Keratinocyte (primary cell): ENCODE measurements at regions not wholly inside any gene's neighbourhood (a gene's known extent, or its start where the extent isn't known, plus 50 kb on each side); places are given as distances from the start of the nearest gene placed in this dataset.

Experiments used
- DNase-seq: peaks from one replicate; pipeline ENCODE4 v3.0.0-alpha.2; 2011; ENCODE audit warnings: low read depth, missing footprints, low spot score
- FAIRE-seq: peaks from 2 replicates; lab custom pipeline; 2011; peaks lifted over from hg19 to GRCh38; lab: Jason Lieb, UNC
- H2AFZ ChIP-seq: 2 replicates; pipeline ENCODE4 v1.6.0; 2012; ENCODE audit warnings: low read length, control low read depth, inconsistent platforms; ENCODE audit not compliant: control insufficient read depth
- H3K27ac ChIP-seq: 2 replicates; pipeline ENCODE4 v1.5.1; 2011; ENCODE audit warnings: low read length; ENCODE audit not compliant: control insufficient read depth, insufficient read depth
- H3K27me3 ChIP-seq: 3 replicates; pipeline ENCODE4 v1.6.0; 2011; ENCODE audit warnings: low read length; ENCODE audit not compliant: control insufficient read depth, insufficient read depth; ENCODE audit errors: extremely low read depth
- H3K36me3 ChIP-seq, 2 experiments: 2 replicates in 1 of 2; 3 replicates in 1 of 2; pipeline ENCODE4 v1.5.1; 2011; ENCODE audit warnings: low read length in 2 of 2, mild to moderate bottlenecking in 1 of 2; ENCODE audit not compliant: control insufficient read depth in 2 of 2, insufficient read depth in 2 of 2; ENCODE audit errors: extremely low read depth in 1 of 2
- H3K4me1 ChIP-seq: 3 replicates; pipeline ENCODE4 v1.5.1; 2011; ENCODE audit warnings: low read length; ENCODE audit not compliant: control insufficient read depth, insufficient read depth; ENCODE audit errors: extremely low read depth
- H3K4me2 ChIP-seq: 3 replicates; pipeline ENCODE4 v1.6.0; 2011; ENCODE audit warnings: low read depth, low read length; ENCODE audit not compliant: control insufficient read depth, insufficient read depth; ENCODE audit errors: extremely low read depth
- H3K4me3 ChIP-seq, 3 experiments: fragments of 200-600 bp in 1 of 3; sonication (generic) in 1 of 3; 2 replicates in 2 of 3; 3 replicates in 1 of 3; pipeline ENCODE4 v1.5.1; 2011 to 2016; ENCODE audit warnings: low read length in 3 of 3, mild to moderate bottlenecking in 3 of 3, control low read depth in 2 of 3, inconsistent platforms in 1 of 3, low read depth in 1 of 3, mixed read lengths in 1 of 3, mixed run types in 1 of 3, moderate library complexity in 1 of 3; ENCODE audit not compliant: control insufficient read depth in 2 of 3, insufficient read depth in 2 of 3; ENCODE audit errors: extremely low read depth in 1 of 3
- H3K79me2 ChIP-seq: 2 replicates; pipeline ENCODE4 v1.6.0; 2012; ENCODE audit warnings: low read length; ENCODE audit not compliant: control insufficient read depth, insufficient read depth
- H3K9ac ChIP-seq: 3 replicates; pipeline ENCODE4 v1.6.0; 2011; ENCODE audit warnings: low read length; ENCODE audit not compliant: control insufficient read depth, insufficient read depth; ENCODE audit errors: extremely low read depth
- H3K9me1 ChIP-seq: 3 replicates; pipeline ENCODE4 v1.6.0; 2011; ENCODE audit warnings: low read length; ENCODE audit not compliant: control insufficient read depth, insufficient read depth; ENCODE audit errors: extremely low read depth
- H3K9me3 ChIP-seq: 2 replicates; pipeline ENCODE4 v1.5.1; 2012; ENCODE audit warnings: low read depth, low read length; ENCODE audit not compliant: control insufficient read depth
- H4K20me1 ChIP-seq: 3 replicates; pipeline ENCODE4 v1.6.0; 2011; ENCODE audit warnings: low read length; ENCODE audit not compliant: control insufficient read depth, insufficient read depth; ENCODE audit errors: extremely low read depth
- EZH2 ChIP-seq: IDR thresholded peaks from one replicate; pipeline ENCODE4 v1.6.1; 2012; ENCODE audit warnings: inconsistent platforms, mild to moderate bottlenecking, low read length, moderate library complexity
- dilution Hi-C: fragments of 300-500 bp; cut with MboI; formaldehyde crosslinking; loops from one replicate; pipeline ENCODE4 v1.7.0; 2020; ENCODE audit warnings: low sequenced_read_pairs; ENCODE audit not compliant: extremely low pct_ligation_motif_present
- TF ChIP-seq, protein P1 (sequence below), 3 experiments: IDR thresholded peaks in 1 of 3; conservative IDR thresholded peaks in 1 of 3; optimal IDR thresholded peaks in 1 of 3; 2 replicates in 2 of 3; 3 replicates in 1 of 3; pipeline versions ENCODE3 to v1.5.1; 2011; ENCODE audit warnings: low read length in 3 of 3, mild to moderate bottlenecking in 3 of 3, moderate library complexity in 2 of 3, control low read depth in 1 of 3, inconsistent platforms in 1 of 3; ENCODE audit not compliant: insufficient read depth in 2 of 3; ENCODE audit errors: extremely low read depth in 1 of 3

DNA sequence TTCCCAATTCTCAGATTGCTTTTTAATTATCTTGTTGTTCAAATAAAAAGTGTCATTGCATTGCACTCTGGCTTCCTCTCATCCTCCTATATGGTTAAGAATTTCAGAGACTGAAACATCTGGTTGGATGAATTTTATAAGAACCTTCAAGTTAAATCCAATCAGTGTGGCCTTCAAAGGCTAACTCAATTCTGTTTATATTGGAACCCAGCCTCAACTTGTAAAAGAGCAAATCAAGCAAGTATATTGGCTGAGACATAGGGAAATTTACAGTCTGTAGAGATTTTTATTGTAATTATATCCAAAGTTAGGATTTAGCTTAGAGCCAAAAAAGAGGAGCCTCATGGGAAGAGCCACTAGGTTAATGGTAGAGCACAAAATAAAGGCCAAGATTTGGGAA lies 159.9 kb upstream of the FER start:
- no peaks in the 10 kb centered on the region for H3K27me3 ChIP-seq
- DNase-seq = no peak
- dilution Hi-C loops = no loop called here
- H2AFZ ChIP-seq = no peak overlapping the region
- H3K9me3 ChIP-seq = no peaks in the 10 kb centered on the region
- no peak for FAIRE-seq
- TF ChIP-seq EZH2 = no peak
- TF ChIP-seq, protein P1, sequence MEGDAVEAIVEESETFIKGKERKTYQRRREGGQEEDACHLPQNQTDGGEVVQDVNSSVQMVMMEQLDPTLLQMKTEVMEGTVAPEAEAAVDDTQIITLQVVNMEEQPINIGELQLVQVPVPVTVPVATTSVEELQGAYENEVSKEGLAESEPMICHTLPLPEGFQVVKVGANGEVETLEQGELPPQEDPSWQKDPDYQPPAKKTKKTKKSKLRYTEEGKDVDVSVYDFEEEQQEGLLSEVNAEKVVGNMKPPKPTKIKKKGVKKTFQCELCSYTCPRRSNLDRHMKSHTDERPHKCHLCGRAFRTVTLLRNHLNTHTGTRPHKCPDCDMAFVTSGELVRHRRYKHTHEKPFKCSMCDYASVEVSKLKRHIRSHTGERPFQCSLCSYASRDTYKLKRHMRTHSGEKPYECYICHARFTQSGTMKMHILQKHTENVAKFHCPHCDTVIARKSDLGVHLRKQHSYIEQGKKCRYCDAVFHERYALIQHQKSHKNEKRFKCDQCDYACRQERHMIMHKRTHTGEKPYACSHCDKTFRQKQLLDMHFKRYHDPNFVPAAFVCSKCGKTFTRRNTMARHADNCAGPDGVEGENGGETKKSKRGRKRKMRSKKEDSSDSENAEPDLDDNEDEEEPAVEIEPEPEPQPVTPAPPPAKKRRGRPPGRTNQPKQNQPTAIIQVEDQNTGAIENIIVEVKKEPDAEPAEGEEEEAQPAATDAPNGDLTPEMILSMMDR (optimal IDR thresholded peaks at IDR 0.05 in 1 of 3, IDR thresholded peaks at IDR 0.05 in 1 of 3, conservative IDR thresholded peaks at IDR 0.05 in 1 of 3; ENCODE audit: extremely low read depth in 1 of 3, insufficient read depth in 2 of 3, low read length in 3 of 3) = no peak
- H3K9me1 ChIP-seq = no peaks in the 10 kb centered on the region
- no peak overlapping the region for H3K9ac ChIP-seq
- no peak overlapping the region for H3K4me2 ChIP-seq
- H3K4me1 ChIP-seq = no peaks in the 10 kb centered on the region
- H3K4me3 ChIP-seq = no peak overlapping the region
- H4K20me1 ChIP-seq = no peaks in the 10 kb centered on the region
- H3K36me3 ChIP-seq = no peaks in the 10 kb centered on the region
- no peaks in the 10 kb centered on the region for H3K79me2 ChIP-seq
- no peak overlapping the region for H3K27ac ChIP-seq

DNA sequence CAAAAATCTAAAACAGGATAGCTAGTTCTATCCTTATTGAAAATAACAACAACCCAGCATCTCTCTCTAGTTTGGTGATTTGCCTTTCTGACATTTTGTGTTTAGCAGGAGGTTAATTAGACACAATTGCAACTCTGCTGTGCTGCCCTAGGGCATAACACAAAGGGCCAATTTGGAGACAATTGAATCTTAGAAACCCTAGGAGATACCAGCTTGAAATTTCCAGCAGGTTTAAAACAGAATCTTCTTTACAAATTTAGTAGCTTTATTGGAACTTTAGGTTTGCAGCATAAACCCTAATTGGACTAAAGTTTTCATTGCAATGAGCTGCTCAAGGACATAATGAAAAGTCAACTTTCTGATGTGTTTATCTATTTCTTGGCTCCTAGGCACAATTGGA lies 166.7 kb upstream of the FER start:
- Histone ChIP-seq H3K27me3 (peaks cover 2% of the 10 kb centered on the region), H3K9ac (no peak overlapping the region), H4K20me1 (no peaks in the 10 kb centered on the region), H2AFZ (no peak overlapping the region), H3K9me1 (no peaks in the 10 kb centered on the region), H3K4me3 (no peak overlapping the region), H3K79me2 (no peaks in the 10 kb centered on the region), H3K4me1 (no peaks in the 10 kb centered on the region), H3K4me2 (no peak overlapping the region), H3K27ac (no peak overlapping the region), H3K36me3 (no peaks in the 10 kb centered on the region), H3K9me3 (no peaks in the 10 kb centered on the region)
- dilution Hi-C loops = no loop called here
- TF ChIP-seq, protein P1 (optimal IDR thresholded peaks at IDR 0.05 in 1 of 3, IDR thresholded peaks at IDR 0.05 in 1 of 3, conservative IDR thresholded peaks at IDR 0.05 in 1 of 3; ENCODE audit: extremely low read depth in 1 of 3, insufficient read depth in 2 of 3, low read length in 3 of 3) = no peak
- no peak for TF ChIP-seq EZH2
- DNase-seq (no peak), FAIRE-seq (no peak)
